ENCODE measurements at regions not wholly inside any gene's neighbourhood (a gene's known extent, or its start where the extent isn't known, plus 50 kb on each side); places are given as distances from the start of the nearest gene placed in this dataset.

GRCh38 chr17:71470062-71470461, 650.8 kb upstream of the SOX9 start:
- TF ChIP-seq, protein P1, sequence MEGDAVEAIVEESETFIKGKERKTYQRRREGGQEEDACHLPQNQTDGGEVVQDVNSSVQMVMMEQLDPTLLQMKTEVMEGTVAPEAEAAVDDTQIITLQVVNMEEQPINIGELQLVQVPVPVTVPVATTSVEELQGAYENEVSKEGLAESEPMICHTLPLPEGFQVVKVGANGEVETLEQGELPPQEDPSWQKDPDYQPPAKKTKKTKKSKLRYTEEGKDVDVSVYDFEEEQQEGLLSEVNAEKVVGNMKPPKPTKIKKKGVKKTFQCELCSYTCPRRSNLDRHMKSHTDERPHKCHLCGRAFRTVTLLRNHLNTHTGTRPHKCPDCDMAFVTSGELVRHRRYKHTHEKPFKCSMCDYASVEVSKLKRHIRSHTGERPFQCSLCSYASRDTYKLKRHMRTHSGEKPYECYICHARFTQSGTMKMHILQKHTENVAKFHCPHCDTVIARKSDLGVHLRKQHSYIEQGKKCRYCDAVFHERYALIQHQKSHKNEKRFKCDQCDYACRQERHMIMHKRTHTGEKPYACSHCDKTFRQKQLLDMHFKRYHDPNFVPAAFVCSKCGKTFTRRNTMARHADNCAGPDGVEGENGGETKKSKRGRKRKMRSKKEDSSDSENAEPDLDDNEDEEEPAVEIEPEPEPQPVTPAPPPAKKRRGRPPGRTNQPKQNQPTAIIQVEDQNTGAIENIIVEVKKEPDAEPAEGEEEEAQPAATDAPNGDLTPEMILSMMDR (IDR thresholded peaks at IDR 0.05; ENCODE audit: low read length): no peak
- no peak for TF ChIP-seq EZH2 (IDR thresholded peaks at IDR 0.05; ENCODE audit: borderline replicate concordance, low read length)
- Histone ChIP-seq H3K79me2 (ENCODE audit: insufficient read depth, low read length) (no peaks in the 10 kb centered on the region), H3K27me3 (ENCODE audit: insufficient read depth, low read length) (no peaks in the 10 kb centered on the region), H3K36me3 (ENCODE audit: insufficient read depth, low read length) (no peaks in the 10 kb centered on the region), H3K9me3 (ENCODE audit: low read length) (no peaks in the 10 kb centered on the region), H3F3A (ENCODE audit: insufficient read depth, low read length) (no peaks in the 10 kb centered on the region), H3K9ac (ENCODE audit: low read length) (no peak overlapping the region), H3K9me2 (ENCODE audit: low read depth, low read length) (no peaks in the 10 kb centered on the region), H4K20me1 (ENCODE audit: insufficient read depth, low read length) (no peaks in the 10 kb centered on the region), H3K4me2 (ENCODE audit: low read length) (no peak overlapping the region), H2AFZ (ENCODE audit: low read length) (no peak overlapping the region), H3K27ac (ENCODE audit: low read depth, low read length, poor library complexity, severe bottlenecking) (no peak overlapping the region), H3K4me3 (ENCODE audit: low read depth, low read length, poor library complexity, severe bottlenecking) (no peak overlapping the region), H3K4me1 (ENCODE audit: insufficient read depth, low read length, severe bottlenecking) (no peaks in the 10 kb centered on the region)

- H3K4me3 ChIP-seq (ENCODE audit: low read depth, low read length, poor library complexity, severe bottlenecking): no peak overlapping the region
- no peaks in the 10 kb centered on the region for H3K4me1 ChIP-seq (ENCODE audit: insufficient read depth, low read length, severe bottlenecking)
- no peak overlapping the region for H3K27ac ChIP-seq (ENCODE audit: low read depth, low read length, poor library complexity, severe bottlenecking)
- TF ChIP-seq, protein P1 (IDR thresholded peaks at IDR 0.05; ENCODE audit: low read length): peak; percentile 61
- no peak for TF ChIP-seq EZH2 (IDR thresholded peaks at IDR 0.05; ENCODE audit: borderline replicate concordance, low read length)
- H3K4me2 ChIP-seq (ENCODE audit: low read length): no peak overlapping the region
- no peaks in the 10 kb centered on the region for H3K9me3 ChIP-seq (ENCODE audit: low read length)
- H4K20me1 ChIP-seq (ENCODE audit: insufficient read depth, low read length): no peaks in the 10 kb centered on the region
- no peak overlapping the region for H2AFZ ChIP-seq (ENCODE audit: low read length)
- H3K27me3 ChIP-seq (ENCODE audit: insufficient read depth, low read length): no peaks in the 10 kb centered on the region
- H3K9me2 ChIP-seq (ENCODE audit: low read depth, low read length): no peaks in the 10 kb centered on the region
- no peaks in the 10 kb centered on the region for H3K36me3 ChIP-seq (ENCODE audit: insufficient read depth, low read length)
- no peak overlapping the region for H3K9ac ChIP-seq (ENCODE audit: low read length)
- no peaks in the 10 kb centered on the region for H3F3A ChIP-seq (ENCODE audit: insufficient read depth, low read length)
- H3K79me2 ChIP-seq (ENCODE audit: insufficient read depth, low read length): no peaks in the 10 kb centered on the region
Measured at GRCh38 chr17:71472809-71473789, 647.7 kb upstream of the SOX9 start.

DNA sequence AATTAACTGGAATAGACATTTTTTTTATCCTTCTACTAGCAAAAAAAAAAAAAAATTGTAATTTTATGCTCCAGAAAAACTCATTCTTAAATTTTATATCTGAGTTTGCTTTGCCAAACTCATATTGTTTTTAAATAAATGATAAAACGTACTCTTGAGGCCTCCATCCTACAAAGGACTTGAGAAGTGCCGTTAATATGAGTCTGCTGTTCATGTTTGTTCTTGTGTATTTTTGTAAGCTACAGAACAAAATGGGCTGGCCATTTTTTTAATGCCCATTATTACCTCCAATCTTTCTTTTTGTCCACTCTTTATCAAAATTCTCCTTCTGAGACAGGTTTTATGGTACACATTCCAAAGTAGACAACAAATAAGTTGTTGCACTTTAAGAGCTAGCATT, 643.5 kb upstream of the SOX9 start:
- H3K4me3 ChIP-seq (ENCODE audit: low read depth, low read length, poor library complexity, severe bottlenecking): no peak overlapping the region
- no peaks in the 10 kb centered on the region for H3K27me3 ChIP-seq (ENCODE audit: insufficient read depth, low read length)
- no peaks in the 10 kb centered on the region for H3K36me3 ChIP-seq (ENCODE audit: insufficient read depth, low read length)
- H3K9me3 ChIP-seq (ENCODE audit: low read length): no peaks in the 10 kb centered on the region
- no peaks in the 10 kb centered on the region for H3K79me2 ChIP-seq (ENCODE audit: insufficient read depth, low read length)
- H3K9me2 ChIP-seq (ENCODE audit: low read depth, low read length): no peaks in the 10 kb centered on the region
- TF ChIP-seq EZH2 (IDR thresholded peaks at IDR 0.05; ENCODE audit: borderline replicate concordance, low read length): no peak
- TF ChIP-seq, protein P1 (IDR thresholded peaks at IDR 0.05; ENCODE audit: low read length): no peak
- H2AFZ ChIP-seq (ENCODE audit: low read length): no peak overlapping the region
- H4K20me1 ChIP-seq (ENCODE audit: insufficient read depth, low read length): no peaks in the 10 kb centered on the region
- H3K4me2 ChIP-seq (ENCODE audit: low read length): no peak overlapping the region
- no peak overlapping the region for H3K27ac ChIP-seq (ENCODE audit: low read depth, low read length, poor library complexity, severe bottlenecking)
- no peak overlapping the region for H3K9ac ChIP-seq (ENCODE audit: low read length)
- H3K4me1 ChIP-seq (ENCODE audit: insufficient read depth, low read length, severe bottlenecking): no peaks in the 10 kb centered on the region
- H3F3A ChIP-seq (ENCODE audit: insufficient read depth, low read length): no peaks in the 10 kb centered on the region

All from OCI-LY1 (cell line).